ENCODE measurements at regions not wholly inside any gene's neighbourhood (a gene's known extent, or its start where the extent isn't known, plus 50 kb on each side); places are given as distances from the start of the nearest gene placed in this dataset.

- DNase-seq (ENCODE audit: low spot score) = no peak
Observed at GRCh38 chr2:8567469-8568260, 114.2 kb upstream of the ID2 start.

DNA sequence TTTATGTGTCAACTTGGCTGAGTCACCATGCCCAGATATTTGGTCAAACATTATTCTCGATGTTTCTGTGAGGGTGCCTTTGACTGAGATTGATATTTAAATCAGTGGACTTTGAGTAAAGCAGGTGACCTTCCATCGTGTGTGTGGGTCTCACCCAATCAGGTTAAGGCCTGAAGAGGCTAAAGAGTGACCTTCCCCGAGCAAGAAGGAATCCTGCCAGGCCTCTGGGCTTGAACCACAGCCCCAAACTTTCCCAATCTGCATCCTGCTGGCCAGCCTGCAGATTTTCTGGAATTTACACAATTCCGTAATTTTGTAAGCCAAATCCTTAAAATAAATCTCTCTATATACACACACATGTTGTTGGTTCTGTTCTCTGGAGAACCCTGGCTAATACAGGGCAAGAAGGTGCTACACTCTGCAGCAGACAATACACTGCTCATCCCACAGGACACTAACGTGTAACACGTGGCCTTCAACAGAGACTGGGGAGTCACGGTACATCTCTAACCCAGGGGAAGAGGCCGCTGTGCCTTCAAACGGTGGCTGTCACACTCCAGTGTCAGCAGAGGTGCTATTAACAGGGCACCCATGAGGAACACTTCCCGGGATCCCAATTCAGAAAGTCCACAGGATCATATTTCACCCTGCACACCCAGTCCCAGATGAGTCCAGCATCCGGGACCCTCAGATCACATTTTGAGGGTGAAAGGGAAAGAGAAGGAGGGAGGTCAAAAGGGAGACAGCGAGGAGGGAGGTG lies 113.1 kb upstream of the ID2 start:
- no peak for DNase-seq (ENCODE audit: low spot score)

DNA sequence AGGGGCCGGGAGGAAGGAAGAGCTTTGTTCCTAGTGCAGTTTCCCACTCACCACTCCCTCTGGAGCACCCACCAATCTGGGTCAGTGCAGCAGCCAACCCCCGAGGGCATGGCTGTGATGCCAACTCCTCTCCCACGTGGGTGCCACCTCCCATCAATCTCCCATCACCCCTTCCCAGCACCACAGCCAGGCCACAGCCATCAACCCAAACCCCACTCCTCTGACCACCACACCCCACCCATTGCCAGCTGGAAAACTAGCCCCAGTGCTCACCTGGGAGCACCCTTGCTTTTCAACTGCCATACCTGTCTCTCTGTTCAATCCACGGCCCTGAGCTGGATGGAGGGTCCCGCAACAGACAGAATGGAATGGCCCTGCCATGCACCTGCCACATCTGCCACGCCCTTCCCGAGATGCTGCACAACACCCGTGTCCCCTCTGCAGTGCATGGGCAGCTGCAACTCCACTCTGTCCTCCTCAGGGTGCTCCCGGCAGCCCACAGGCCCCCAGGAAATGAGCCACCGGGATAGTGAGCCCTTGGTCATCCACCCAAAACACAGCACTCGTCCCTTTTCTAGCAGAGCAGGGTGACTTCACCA lies 112.4 kb upstream of the ID2 start:
- no peak for DNase-seq (ENCODE audit: low spot score)

- DNase-seq (ENCODE audit: low spot score) = no peak
Observed at GRCh38 chr2:8570637-8571036, 111.2 kb upstream of the ID2 start.

GRCh38 chr2:8571301-8571791 lies 110.5 kb upstream of the ID2 start:
- no peak for DNase-seq (ENCODE audit: low spot score)

DNA sequence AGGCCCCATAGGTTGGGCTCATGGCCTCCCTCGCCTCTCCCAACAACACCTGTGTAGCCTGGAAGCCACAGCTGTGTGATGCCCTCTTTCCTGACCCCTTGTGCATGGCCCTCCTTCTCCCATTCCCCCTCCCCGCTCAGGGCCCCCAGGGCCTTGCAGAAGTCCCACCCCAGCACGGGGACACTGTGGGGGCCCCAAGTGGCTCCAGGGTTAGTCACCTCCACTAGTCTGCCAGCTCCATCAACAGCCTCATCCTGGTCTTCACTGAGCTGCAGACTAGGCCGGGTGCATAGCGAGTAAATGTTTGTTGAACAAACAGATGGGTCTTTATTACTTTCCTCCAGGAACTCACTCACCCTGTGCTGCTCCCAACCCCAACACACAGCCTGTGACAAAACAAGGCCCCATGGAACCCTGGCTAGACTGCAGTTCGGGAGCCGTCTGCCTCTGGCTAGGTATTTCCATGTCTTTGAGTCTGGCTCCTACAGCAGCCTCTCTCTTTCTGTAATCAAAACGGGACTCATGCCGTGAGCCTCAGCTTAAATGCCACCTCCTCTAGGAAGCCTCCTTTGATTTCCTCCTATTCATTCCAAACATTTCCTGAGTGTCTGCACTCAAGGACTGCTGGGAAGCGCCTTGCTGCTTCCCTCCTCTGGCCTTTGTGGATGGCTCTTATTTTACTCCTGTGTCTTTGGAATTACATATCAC lies 109.9 kb upstream of the ID2 start:
- no peak for DNase-seq (ENCODE audit: low spot score)

- no peak for DNase-seq (ENCODE audit: low spot score)
Observed at GRCh38 chr2:8572712-8573233, 109.1 kb upstream of the ID2 start.

- DNase-seq (ENCODE audit: low spot score) = no peak
Observed at GRCh38 chr2:8573234-8573941, 108.5 kb upstream of the ID2 start.

DNA sequence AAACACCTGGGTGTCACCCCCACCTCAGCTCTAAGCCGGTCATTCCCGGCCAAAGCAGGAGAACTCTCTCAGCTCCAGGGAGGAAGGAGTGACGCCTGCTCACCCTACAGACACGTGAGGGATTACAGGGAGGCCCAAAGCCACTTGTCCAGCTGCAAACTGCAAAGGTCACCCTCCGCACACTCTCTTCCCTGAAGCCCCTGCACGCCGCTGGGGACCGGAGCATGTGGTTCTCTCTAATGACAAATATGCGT lies 108.0 kb upstream of the ID2 start:
- no peak for DNase-seq (ENCODE audit: low spot score)

DNA sequence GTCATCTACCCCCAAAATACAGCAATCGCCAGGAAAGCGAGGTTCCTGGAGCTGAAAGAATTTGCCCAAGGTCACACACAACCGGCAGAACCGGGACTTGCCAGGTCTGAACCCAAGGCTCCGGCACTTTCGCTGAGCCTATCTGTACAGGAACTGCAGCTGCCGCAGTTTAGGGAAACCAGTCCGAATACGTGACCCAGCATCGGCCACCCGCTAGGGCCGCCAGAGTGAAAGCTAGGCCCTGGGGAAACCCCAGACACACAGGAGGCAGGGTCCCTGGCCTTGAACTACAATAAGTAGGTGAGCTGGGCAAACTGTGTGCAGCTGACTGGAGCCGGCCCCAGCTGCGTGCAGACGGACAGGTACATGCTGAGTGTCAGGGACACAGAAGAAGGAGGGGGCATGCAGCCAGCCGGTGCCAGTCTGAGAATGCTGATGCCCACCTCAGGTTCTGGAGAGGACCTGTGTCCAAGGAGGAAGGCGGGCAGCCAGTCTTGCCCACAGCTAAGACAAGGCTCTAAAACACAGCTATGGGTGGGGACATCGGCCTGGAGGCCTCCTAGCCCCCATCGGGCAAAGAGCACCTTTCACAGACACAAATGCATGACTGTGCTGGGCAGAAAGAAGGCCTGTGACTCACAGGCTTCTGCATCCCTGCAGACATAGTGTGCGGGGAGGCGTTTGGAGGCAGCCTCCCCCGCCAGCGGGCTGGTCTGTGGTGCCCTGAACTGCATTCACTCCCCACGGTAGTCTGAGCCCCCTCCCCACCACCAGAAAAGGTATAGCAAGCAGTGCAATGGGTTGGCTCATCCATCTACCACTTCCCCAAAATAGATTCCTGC lies 107.4 kb upstream of the ID2 start:
- peak; percentile 50 for DNase-seq (ENCODE audit: low spot score)

DNA sequence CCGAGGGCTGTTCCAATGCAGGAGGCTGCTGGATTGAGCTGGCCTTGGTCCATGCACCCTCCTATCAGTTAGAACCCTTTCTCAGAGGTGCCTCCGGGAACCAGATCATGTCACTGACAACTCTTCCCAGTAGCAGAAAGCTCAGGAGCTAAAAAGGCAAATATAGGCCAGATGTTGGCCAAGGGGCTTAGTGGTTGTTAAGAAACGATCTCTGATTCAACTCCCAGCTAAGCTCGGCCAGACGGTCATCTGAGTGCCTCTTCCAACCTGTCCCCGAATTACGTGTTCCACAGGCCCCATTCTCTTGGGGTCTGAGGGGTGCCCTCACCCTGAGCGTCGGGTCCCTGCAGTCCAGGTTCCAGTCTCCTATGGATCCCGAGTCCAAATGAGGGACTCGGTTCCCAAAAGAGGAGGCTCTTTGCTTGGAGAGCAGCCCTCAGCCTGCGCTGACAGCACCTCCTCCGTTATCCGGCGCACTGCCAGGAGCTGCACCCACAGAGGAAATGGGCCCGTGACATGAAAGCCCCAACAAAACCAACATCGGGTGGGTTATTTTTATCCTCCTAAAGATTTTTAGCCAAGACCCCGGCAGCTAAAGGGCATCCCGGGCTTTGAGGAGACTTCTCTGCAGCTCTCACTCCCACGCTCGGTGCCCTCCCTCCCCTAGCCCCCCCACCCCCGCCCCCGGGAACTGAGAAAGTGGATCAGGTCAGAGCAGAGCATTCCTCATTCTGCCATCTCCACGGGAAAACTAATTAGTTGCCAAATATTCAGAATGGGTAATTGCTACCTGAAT lies 106.6 kb upstream of the ID2 start:
- no peak for DNase-seq (ENCODE audit: low spot score)

DNA sequence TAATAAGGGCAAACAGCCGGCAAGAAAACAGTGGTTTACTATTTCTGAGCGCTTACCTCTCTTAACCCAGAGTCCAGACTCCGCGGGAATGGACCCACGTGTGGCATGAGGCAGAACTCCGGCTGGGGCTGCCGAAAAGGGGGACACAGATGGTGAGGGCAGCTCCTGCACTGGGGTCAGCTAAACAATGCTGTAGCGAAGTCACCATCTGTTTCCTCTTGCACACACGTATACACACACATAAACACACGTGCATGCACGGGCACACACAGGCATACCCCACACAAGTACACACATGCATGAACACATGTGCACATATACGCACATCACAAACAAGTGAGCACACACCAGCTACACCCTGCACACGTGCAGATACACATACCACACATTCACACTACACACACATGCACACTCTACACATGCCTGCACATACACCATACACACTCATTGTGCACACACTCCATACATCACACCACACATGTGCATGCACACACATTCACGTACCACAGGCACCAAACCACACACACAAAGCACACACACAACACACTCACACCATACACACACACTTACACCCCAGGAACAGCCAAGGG lies 105.9 kb upstream of the ID2 start:
- no peak for DNase-seq (ENCODE audit: low spot score)

- DNase-seq (ENCODE audit: low spot score) = no peak
Observed at GRCh38 chr2:8576525-8577167, 105.2 kb upstream of the ID2 start.

GRCh38 chr2:8577573-8577972 lies 104.3 kb upstream of the ID2 start:
- DNase-seq (ENCODE audit: low spot score) = no peak

- no peak for DNase-seq (ENCODE audit: low spot score)
Observed at GRCh38 chr2:8578335-8579244, 103.3 kb upstream of the ID2 start.

- no peak for DNase-seq (ENCODE audit: low spot score)
Observed at GRCh38 chr2:8579485-8580085, 102.3 kb upstream of the ID2 start.

All from mucosa of gallbladder (tissue), 1 donor.